Renal cortical epithelial cell (primary cell): ENCODE measurements at regions not wholly inside any gene's neighbourhood (a gene's known extent, or its start where the extent isn't known, plus 50 kb on each side); places are given as distances from the start of the nearest gene placed in this dataset.
"Not testable (repeated sequence)": the region's sequence is repeated elsewhere in the genome, so short reads cannot be mapped to it uniquely, and the experiment has no call there.

Experiments
- DNase-seq: peaks from one replicate; pipeline ENCODE4 v3.0.0-alpha.2; 2011; ENCODE audit warnings: low read depth

DNA sequence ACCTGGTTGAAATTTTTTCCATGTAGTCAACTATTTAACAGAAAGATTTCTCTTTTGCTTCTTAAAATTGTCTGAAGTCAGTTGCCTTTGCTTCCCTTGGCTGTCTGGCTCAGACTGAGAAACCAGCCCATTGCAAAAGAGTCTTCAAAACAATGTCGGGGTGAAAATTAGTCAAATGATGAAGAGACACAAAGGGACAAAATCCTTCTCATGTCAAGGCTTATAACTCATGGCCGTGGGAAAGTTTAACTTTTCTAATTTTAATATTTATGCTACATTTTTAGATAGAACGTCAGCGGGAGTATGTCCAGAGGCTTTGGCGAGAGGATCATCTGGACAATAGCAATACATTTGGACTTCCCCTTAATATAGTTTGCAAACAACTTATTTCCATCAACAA lies 127.2 kb downstream of the CD164 start:
- no peak for DNase-seq

DNA sequence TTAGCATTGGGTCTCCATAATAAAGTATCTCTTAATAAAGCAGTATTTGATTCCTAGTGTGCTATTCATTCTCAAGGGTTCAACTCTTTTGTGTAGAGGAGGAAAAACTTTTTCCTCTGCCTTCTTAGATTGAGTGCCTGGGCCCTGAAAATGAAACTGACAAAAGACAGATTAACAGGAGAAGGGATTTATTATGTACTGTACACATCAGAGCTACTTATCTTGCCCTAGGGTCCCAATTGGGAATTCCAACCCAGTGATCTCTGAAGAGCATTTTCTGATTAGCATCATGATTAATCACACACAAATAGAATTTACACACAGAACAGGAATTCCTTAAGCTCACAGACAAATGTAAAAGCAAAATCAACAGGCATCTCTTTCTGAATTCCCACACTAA lies 128.9 kb downstream of the CD164 start:
- no peak for DNase-seq

DNA sequence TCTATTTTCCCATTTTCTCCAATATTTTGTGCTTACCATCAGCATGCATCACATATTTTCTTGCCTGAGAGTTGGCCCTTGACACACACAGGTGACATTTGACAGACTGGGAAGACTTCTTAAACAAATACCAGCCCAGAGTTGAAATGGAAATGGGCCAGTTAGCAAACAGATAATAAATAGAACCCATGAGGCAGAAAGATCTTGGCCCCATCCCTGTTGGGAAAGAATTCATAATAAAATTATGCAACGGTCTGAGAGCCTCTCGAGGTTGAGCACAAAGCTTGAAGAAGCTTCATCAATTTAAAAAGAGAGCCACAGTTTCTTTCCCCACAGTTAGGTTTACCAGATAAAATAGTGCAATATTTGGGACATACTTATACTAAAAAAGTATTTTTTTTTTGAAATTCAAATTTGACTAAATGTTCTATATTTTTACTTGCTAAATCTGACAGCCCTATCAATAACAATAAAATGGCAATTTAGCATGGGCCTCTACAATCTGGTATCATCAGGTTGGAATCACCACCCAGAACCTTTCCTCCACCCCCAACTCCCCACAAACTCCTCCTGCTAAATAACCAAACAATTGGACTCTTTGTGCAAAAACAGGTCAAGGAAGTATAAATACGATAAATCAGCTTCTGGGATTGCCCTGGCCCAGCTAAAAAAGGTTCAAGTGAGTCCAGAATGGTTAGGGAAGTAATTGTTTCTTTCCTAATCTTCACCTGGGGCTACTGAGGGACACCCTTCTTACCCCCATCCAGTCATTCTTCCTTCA lies 129.8 kb downstream of the CD164 start:
- no peak for DNase-seq

DNA sequence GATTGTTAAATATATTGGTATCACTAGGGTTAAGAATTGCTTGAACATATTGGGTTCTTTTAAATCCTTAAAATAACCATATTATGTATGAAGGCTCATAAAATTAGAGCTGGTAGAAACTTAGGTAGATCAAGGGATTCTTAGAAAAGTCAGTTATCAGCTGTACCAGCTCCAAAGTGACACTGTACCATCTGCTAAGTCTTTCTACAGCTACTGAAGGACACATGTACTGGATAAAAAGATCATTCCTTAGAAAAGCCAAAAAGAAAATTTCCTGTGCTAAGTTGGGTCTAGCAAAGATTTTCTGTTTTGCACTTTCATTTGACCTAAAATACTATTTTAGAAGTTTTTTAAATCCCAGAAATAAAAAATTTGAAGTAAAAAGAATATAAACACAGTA lies 130.4 kb downstream of the CD164 start:
- DNase-seq: no peak

DNA sequence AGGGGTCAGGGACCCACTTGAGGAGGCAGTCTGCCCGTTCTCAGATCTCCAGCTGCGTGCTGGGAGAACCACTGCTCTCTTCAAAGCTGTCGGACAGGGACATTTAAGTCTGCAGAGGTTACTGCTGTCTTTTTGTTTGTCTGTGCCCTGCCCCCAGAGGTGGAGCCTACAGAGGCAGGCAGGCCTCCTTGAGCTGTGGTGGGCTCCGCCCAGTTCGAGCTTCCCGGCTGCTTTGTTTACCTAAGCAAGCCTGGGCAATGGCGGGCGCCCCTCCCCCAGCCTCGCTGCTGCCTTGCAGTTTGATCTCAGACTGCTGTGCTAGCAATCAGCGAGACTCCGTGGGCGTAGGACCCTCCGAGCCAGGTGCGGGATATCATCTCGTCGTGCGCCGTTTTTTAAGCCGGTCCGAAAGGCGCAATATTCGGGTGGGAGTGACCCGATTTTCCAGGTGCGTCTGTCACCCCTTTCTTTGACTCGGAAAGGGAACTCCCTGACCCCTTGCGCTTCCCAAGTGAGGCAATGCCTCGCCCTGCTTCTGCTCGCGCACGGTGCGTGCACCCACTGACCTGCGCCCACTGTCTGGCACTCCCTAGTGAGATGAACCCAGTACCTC lies 131.6 kb downstream of the CD164 start:
- not testable (repeated sequence) for DNase-seq

DNA sequence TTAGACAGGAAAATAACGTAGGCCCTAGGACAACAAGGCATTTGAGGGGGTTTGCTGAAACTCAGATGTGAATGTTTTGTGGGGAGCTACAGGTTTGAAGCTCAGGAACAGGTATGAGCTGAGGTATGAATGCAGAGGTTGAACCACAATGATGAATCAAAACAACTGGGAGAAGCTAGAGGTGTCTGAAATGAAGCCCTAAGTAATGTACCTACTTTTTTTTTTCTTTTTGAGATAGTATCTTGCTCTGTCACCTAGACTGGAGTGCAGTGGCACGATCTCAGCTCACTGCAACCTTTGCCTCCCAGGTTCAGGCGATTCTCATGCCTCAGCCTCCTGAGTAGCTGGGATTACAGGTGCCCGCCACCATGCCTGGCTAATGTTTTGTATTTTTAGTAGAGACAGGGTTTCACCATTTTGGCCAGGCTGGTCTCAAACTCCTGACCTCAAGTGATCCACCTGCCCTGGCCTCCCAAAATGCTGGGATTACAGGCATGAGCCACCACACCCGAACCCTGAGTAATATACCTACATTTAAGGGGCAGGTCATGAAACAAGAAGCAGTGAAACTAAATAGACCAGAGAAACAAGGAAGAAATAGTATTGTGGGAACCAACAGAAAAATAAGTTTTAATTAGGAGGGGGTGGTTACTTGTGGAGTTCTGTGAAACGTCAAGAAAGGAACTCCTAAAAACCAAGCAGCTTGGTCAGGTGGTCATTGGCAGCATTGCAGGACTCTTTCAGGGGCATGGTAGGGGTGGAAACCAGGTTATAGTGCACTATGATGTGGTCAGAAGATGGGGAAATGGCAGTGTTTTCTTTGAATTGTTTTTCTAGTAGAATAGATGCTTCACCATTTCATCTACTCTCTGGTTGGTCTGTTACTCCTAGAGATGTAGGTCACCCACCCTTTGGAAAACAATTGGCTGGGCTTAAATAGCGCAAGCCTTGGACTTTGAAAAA lies 138.1 kb downstream of the CD164 start:
- DNase-seq: no peak

DNA sequence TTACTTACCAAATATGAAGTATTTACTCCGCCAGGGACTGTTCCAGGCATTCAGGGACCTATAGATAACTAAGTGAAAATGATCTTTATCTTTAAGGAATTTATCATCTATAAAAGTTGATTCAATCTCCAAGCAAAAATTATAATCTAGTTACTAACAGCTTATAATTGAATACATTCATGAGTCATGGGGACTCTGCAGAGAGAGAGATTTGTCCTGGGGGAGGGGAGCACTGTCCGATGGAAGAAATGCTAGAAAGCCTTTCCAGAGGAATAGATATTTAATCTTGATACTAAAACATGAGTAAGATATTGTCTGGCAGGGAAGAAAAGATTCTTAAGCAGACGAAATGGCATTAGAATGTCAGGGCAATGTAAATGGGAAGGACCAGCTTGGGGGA lies 139.3 kb downstream of the CD164 start:
- DNase-seq: no peak

DNA sequence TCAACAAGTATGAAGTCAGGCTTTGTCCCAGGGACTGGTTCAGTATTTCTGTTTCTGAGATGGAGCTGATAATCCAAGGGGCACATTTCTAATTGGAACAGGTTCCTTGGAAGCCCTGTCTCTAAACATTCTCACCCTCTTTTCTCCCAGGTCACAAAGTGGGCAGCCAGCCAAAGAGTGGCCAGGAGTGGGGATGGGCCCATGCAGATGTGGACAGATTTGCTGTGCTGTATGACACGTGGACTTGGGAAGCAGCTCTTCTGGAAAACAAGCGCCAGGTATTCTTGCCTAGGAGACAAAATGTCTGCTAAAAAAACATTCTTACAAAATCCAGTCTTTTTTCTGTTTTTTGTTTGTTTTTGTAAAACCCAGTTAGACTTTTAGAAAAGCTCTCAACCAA lies 140.2 kb downstream of the CD164 start:
- DNase-seq: no peak

DNA sequence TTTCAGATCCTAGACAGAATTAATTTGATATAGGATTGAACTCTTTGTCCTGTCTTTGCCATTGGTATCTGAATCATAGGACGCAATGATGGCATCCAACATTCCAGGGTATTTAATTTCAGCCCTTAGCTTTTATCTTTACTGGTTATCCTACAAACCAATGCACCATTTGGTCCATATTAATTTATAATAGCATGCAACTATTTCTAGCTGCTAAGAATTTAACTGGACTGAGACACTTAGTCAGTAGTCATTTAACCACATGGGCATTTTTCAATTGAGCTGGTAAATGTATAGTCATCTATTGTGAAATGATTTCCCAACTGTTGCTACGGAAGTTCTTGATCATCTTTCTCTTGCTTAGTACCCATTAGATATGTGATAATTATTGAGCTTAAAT lies 141.1 kb downstream of the CD164 start:
- DNase-seq: peak; percentile 71

DNA sequence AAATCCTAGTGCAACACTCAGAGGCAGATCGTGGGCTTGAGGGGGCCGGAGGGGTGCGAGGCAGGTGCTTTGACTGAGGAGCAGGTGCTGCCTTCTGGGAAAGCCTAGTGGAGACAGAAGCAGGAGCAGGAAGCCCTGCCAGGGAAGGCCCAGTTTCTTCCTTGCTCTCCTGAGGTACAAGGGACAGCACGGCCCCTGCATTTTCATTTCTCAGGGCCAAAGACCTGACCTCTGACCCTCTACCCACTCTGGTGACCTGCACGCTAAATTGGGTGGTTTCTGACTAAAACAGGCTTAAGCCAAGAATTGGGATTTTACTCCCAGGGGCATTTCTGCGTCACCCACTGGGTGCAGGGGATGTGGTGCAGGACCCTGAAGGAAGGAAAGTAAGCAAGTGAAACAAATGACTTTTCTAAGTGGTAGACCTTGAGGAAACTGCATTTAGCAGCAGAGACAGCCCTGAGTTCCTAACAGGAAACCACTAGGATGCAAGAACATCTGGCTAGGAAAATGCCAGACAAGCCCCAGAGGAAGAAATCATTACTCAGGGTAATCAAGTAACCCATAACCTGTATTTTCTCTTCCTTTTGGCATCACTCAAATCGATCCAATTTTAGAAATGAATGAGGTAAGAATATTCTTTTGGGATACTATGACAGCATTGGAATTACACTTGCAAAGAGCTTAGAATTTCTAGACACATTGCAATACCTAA lies 141.7 kb downstream of the CD164 start:
- no peak for DNase-seq

DNA sequence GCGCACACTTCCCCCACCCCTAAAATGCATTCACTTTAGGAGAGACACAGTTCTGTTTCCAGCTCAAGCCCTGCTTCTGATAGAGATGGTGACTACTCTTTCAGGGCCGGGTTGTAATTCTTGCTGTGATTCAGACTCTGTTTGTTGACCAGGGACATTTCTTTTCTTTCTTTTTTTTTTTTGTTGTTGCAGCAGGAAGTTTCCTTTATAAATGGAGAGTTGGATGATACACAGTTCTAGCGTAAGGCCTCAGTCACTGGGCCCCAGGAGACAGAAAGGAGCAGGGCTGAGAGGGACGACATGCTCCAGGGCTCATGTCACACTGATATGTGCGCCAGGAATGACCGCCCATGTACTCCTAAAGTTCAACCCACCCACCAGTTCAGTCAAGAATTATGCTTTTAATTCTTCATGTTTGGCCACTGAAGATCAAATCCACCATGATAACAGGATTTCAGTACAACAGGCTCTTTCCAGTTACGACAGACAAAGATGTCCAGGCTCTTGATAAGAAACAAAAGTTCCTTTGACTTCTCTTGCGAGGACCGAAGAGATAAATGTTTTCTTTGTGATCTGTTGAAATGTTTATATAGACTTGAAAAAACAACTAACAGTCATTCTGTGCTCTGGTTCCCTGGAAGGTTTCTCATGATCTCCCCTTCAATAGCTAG lies 142.5 kb downstream of the CD164 start:
- DNase-seq: peak; percentile 29

DNA sequence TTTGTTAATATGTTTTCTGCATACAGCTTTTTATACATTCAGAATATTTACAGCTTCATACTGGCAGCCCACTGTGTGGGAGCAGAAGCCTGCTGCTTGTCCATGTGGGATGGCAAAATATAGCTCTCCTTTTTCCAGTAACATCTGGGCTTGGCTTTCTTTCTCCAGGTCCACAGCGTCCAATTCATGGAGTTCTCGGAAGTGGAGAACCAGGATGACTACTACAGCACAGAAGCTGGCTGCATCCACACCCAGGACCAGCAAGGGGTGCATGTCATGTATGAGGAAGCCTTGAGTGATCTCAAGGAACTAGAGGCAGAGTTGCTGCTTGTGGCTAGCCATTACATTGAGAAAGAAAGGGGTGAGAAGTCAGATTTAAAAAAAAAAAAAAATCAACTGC lies 143.1 kb downstream of the CD164 start:
- DNase-seq: no peak

DNA sequence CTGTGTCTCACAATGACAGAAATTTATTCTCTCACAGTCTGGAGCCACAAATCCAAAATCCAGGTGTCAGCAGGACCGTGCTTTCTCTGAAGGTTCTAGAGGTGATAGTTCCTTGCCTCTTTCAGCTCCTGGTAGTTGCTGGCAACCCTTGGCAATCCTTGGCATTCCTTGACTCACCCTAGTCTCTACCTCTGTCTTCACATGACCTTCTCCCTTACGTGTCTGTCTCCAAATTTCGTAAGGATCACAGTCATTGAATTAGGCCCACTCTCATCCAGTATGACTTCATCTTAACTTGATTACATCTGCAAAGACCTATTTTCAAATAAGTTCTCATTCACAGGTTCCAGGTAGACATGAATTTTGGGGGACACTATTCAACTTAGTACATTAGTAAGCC lies 143.1 kb downstream of the CEP57L1 start:
- DNase-seq: no peak

DNA sequence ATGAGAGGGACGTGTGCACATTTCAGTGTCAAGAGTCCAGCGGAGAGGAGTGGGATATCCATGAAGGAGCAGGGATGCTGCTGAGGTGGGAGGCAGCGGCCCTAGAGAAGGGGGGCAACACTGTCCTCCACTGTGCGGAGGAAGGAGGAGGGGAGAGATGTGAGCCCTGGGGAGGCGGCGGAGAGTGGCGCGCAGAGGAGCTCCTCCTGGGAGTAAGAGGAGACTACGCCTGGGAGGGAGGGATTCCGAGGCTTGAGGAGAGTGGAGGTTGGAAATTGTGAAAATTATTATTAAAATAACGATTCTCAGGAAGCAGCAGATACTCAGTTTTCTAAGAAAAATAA lies 142.7 kb downstream of the CEP57L1 start:
- DNase-seq: no peak

DNA sequence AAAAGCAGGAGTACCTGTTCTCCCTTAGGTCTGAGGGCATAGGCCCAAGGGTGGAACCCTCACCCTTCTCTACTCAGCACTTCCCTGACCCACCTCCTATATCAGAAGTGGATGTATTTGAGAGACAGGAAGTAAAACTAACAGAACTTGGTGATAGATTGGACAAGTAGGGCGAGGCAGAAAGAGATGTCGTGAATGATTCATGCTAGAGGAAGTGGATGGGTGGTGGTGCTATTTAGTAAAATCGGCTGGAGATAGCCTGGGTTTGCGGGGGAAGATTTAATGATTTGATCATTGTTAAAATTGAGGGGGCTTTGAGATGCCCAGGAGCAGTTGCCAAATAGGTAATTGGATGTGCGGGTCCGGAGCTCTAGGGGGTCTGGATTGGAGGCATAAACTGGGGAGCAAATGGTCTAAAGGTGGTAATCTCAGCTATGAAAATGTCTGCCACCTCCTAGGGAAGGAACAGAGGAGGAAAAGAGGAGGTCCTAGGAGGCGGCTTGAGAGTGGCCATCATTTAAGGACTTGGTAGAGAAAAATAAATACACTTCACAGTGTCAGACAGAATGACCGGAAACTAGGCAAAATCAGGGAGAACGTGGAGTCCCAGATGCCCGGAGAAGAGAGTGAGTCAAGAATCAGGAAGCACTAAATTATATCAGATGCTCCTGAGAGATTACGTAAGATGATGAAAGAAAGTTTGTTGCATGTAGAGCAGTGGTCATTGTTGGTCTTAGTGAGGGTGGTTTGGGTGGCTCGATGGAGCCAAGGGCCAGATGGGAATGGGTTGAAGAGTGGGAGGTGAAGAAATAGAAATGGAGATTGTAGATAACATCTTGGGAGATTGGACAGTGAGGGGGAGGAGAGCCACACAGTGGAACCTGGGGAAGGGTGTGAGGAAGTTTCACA lies 142.0 kb downstream of the CEP57L1 start:
- DNase-seq: no peak

DNA sequence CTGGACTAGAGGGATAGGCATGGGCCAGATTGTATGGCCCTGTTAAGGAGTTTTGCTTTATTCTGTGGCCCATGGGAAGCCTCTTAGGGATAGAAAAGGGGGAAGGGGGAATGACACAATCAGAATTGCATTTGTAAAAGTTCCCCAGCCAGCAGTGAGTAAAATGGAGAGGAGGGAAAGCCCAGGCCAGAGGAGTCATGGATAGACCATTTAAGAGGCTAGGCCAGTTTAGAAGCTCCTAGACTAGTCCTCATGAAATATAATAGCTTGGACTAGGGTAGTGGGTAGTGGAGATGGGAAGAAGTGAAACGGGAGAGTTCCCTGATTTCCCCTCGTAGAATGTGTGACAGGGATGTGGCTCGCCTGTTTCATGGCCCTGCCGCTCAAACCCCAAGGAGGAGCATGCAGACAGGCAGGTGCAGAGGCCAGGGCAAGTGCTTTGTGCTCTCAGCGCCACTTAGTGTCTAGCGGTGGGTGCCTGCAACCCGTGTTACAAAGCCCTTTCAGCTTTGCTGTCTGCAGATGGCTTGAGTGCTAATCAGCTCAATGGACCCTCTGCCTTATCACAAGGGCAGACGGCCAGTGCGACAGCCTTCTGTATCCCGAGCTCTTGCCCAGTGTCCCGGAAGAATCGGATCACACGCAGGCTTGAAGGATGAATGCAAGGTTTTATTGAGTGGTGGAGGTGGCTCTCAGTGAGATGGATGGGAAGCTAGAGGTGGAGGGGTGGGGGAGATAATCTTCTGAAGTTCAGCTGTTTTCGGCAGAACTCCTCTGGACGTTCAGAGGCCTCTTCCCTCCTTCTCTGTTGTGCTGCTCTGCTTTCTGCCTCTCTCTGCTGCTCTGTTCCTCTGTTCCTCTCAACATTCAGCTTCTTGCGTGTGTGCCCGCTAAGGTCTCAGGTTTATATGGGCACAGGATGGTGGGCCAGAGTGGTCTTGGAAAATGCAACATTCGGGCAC lies 141.1 kb downstream of the CEP57L1 start:
- no peak for DNase-seq

DNA sequence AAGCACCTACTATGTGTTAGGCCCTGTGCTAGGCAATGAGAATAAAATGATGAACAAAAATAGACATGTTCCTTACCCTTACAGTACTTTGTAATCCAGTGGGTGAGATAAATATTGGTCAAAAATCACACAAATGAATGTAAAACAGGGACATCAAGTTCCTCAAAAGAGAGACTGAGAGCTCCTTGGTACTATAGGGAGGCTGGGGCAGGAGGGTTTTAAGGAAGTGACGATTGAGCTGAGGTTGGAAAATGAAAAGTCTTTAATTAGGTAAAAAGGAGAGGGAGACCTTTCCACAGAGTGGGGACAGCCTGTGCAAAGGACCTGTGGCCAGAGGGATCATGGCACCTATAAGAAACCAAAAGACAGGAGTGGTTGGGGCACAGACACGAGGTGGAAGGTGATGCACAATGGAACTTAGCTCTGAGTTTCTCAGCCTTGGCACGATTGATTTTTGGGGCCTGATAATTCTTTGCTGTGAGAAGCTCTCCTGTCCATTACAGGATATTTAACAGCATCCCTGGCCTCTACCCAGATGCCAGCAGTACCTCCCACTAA lies 140.3 kb downstream of the CEP57L1 start:
- DNase-seq: no peak

DNA sequence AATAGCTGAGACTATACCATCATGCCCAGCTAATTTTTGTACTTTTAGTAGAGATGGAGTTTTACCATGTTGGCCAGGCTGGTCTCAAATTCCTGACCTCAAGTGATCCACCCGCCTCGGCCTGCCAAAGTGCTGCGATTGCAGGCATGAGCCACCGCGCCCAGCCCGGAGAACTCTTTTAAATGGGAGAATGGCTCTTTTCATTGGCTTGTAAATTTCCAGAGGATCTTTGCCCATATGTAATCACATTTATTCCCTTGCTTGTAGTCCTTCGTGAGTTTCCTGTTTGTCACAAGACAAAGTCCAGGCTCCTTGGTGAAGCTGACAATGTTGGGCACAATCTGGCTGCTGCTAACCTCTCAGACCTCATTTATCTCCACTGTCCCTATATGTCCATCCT lies 135.1 kb downstream of the CEP57L1 start:
- no peak for DNase-seq

DNA sequence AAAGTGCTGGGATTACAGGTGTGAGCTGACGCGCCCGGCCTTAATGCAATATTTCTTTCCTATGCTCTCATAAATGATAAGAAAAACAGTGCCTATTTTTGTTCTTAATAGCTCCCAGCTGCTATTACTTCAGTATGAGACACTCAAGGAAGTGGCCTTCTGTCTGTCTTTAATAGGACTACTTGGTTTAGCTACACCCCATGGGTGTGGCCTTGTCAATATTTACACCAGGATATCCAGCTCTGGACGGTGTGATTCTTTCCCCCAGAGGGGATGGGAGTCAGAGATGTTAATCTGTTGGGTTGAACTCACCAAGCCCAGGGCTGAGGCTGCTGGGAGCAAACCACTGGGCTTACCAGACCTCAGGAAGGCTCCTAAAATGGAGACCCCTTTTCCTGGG lies 134.2 kb downstream of the CEP57L1 start:
- DNase-seq: peak; percentile 34
